NOMO-1 (cell line): ENCODE measurements at regions not wholly inside any gene's neighbourhood (a gene's known extent, or its start where the extent isn't known, plus 50 kb on each side); places are given as distances from the start of the nearest gene placed in this dataset.

Experiments used
- DNase-seq, 2 experiments: peaks; one replicate each; lab custom pipeline; 2025; ENCODE audit not compliant: unreplicated experiment in 2 of 2; lab: John Stamatoyannopoulos, UW

DNA sequence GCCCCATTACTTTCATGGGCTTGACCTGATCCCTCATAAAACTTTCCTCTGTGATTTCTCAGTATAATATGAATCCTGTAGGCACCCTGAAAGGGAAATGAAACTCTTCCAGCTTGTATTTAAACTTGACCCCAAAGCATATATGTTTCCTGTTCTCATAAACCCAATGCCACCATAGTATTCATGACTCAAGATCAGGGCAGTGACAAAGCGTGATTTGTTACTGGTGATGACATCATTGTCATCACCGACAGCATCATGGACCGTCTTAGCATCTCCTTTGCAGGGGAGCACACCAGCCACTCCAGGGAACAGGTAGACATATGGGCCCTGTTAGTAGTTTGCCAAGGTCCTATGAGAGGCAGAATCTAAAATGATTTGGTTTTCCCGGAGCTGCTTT is 741.2 kb downstream of the NR2F2 start:
- DNase-seq: peak; percentile 4 to 62

GRCh38 chr15:97072545-97072944 is 742.0 kb downstream of the NR2F2 start:
- no peak for DNase-seq

DNA sequence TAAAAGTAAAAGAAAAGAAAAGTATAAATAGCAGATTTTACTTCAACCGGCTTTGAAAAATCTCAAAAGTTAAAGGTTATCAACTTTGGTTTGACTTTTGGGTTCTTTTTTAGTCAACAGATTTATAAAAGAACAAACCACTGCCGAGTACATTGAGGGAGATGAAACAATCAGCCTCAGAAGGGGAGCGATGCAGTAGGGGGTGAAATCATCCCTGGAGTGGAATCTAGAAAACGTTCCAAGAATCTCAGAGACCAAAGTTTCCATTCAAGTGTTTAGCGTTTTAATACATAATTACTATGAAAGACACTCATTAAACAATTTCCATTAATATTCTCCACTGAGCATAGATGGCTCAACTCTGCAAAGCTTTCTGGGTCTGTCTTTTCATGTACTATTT is 745.5 kb downstream of the NR2F2 start:
- DNase-seq: no peak

DNA sequence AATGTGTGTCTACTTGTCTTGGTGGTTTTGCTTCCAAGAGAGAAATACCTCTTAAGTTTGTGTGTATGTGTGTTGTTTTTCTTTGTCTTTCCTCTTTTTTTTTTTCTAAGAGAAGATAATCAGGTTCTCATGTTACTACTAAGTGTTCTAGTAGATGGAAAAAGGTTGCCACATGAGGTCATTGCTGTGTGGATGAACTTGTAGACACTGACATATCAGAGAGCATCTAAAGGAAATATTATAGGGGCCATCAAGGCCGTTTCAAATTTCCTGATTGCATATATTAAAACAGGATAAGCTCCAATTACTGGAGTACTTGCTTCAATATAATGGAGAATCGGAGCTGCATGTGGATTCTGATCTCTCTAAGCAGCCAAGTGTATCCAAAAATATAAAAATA is 747.5 kb downstream of the NR2F2 start:
- no peak for DNase-seq

DNA sequence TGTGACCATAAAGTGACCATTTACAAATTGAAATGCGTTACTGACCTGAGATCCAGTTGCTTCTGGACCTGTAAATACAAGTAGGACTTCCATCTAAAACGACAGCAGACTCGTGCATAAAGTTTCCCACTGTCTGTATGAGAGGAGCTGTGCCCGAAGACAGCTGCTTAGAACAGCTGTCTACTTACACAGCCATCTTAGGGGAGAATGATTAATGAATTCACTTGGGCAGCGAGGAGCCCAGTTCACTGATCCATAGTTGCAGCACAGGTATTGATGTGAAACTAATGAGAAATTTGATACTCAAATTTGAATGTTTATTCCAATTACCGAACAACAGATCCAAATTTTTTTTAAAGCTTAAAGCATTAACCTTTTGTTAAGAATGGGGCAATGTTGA is 748.1 kb downstream of the NR2F2 start:
- DNase-seq: no peak

GRCh38 chr15:97081666-97082226 is 751.2 kb downstream of the NR2F2 start:
- DNase-seq: no peak

- DNase-seq: no peak
Observed at GRCh38 chr15:97082830-97083229, 752.3 kb downstream of the NR2F2 start.

DNA sequence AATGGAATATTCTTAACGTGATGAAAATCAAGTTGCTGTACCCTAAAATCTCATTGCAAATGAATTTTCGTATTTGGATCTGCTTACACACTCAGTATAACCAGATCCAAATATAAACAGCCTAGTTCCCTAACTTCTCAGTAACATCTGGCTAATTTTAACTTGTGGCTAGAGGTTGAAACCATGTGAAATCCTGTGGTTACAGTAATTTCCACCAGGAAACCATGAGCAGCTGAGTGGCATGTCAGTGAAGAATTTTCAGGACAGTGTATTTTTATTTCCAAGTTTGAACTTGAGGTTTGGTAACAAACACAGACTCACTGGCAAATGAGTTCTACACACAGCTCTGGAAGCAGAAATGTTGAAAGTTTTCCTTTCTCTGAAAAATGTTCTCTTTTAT is 754.1 kb downstream of the NR2F2 start:
- DNase-seq: peak; percentile 69 to 84

- no peak for DNase-seq
Observed at GRCh38 chr15:97085731-97086130, 755.2 kb downstream of the NR2F2 start.

DNA sequence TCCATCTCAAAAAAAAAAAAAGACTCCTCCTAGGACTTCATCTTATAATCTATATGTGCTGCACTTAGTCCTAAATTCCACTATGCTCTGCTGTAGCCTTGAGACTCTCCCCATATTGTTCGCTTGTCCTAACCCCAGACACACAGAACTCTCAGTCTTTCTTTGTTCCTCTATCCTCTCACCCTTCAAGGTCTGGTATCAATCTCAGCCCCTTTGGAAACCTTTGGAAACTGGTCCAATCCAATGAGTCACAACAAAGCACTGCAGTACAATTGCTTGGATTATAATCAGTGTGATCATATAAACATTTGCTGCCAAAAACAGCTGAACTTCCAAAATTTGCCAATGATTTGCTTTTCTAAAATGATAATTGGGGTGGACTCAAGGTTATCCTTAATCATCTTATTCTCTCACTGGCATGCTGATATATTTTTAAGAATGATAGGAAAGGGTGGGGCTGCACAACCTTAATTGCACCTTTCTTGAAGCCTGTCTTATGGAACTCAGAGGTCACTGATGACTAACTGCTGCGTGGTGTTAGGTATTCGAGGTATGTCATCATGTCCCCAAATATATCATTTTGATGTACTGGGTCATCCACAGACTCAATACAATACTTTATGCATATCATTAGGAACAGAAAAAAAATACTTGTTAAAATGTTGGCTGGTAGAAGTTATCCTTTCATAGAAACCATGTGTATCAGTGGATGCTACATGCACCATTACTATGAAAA is 756.7 kb downstream of the NR2F2 start:
- DNase-seq: no peak

- no peak for DNase-seq
Observed at GRCh38 chr15:97091093-97091492, 760.6 kb downstream of the NR2F2 start.

- DNase-seq: no peak
Observed at GRCh38 chr15:97092656-97093055, 762.2 kb downstream of the NR2F2 start.

DNA sequence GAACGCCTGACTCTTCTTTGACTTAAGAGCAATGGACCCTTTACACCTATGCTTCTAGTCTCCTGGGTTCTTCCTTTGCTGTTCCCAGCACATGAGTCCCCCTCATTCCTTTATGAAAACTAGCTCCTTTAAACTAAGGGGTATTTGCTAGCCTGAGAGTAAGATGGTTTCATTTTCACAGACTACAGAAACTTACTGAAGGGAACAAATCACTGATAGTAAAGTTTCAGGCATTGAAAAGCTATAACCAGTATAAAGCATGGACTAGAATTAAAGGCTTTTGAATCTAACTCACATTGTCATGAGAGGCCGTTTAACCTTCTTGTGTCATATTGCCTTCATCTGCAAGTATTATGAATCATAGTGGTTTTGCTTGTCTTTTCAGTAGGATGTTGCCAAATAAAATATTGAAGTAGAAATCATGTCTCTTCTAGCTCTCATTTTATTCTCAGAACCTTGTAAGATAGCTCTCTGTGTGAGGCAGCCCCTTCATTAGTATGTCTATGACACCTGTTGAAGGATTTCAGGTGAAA is 765.9 kb downstream of the NR2F2 start:
- peak in 1 of 2 experiments; percentile 73 for DNase-seq

DNA sequence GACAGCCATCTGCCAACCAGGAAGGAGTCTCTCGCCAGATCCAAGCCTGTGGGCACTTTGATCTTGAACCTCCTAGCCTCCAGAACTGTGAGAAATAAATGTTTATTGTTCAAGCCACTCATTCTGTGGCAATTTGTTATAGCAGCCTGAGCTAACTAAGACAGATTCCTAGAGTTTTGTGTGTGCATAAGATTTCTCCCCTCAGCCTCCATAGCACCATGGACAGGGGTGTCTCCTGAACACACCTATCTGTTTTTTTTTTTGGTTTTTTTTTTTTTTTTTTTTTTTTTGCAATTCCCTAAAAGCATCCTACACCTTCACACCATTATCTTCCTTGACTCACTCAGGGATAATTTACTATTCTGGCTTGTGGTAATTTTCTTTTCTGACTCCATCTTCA is 768.5 kb downstream of the NR2F2 start:
- no peak for DNase-seq

DNA sequence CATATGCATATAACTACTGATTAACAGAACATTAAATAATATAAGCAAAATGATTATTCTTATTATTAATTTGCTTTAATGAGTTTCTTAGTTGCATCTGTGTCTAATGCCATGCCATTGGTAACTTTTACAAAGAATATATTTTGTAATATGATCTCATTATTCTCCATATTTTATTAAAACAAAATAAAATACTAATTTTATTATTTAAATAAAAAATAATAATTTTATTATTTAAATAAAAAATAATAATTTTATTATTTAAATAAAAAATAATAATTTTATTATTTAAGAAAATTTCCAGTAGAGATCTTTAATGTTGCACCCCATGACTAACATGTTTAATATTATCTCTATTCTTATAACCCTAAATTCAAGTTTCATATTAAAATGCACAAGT is 771.1 kb downstream of the NR2F2 start:
- DNase-seq: no peak

DNA sequence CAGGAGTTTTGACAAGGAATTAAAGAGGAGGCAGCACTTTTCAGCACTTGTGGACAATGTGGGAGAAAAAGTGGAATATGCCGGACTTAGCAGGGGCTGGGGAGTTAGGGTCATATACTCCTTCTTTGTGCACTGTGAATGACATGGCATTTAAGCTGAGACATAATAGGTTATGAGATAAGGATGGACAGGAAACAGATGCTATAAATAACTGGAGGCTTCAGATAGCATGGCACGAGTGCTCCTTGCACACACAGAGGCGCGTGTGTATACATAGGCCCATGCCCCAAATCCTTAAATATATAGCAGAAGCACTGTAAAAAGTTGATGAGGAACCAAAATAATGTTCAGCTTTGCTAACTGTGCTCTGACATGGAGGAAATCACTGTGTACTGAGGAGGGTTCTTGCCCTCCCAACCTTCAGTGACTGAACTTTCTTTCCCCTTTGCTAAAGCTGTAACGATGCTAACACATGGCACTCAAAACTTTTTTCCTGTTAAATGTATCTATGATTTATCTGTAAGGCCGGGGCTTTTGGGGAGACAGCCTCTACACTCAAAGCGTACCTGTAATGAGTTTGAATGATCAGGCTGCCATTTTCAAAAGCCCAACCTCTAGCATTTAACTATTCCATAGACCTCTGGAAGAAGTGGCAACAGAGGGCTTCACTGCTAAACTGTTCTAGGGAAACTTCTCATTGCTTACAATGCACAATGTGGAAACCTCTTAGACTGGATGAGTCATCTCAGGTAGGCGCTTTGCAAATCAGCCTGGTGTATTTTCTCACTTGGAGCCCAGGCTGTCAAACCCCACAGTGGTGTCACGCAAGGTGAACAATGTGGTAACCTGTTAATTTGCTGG is 784.6 kb downstream of the NR2F2 start:
- no peak for DNase-seq

GRCh38 chr15:97115761-97116070 is 785.2 kb downstream of the NR2F2 start:
- no peak for DNase-seq

- DNase-seq: no peak
Observed at GRCh38 chr15:97124790-97125189, 794.3 kb downstream of the NR2F2 start.

GRCh38 chr15:97126553-97127233 is 796.2 kb downstream of the NR2F2 start:
- DNase-seq: no peak

DNA sequence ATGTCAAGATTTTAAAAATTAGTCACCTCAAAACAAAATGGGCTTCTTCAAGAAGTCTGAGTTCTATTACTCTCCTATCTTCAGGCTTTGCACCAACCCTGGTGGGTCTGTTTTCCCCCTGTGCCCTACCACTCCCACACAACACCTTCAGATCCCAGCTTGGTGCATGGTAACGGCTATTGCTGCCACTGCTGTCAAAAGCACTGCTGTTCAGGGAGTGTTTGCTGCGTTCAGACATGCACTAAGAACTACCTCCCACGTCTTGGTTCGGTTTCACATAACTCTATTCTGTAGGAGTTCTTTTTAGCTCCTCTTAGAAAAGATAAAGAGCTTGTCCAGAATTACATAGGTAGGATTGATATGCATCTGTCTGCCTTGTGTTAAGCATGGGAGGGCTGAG is 799.2 kb downstream of the NR2F2 start:
- DNase-seq: no peak

DNA sequence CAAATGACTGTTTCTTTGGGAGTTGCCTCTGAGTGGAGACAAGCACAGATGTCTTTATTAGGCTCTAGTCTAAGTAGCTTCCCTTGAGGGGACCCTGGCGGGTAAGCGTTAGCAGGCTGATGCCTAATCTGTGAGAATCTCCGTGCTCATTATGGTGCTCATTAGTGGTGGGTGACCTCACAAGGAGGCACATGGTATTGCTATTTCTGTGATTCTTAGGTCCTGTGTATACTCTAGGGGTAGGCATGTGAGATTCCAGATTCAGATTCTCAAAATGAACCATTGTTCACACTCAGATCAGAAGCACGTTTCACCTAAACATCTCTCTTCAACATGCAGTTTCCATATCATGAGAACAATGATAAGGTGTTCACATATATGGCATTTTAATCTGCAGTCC is 809.7 kb downstream of the NR2F2 start:
- DNase-seq: no peak
